HG02885 (cell line): ENCODE measurements at regions not wholly inside any gene's neighbourhood (a gene's known extent, or its start where the extent isn't known, plus 50 kb on each side); places are given as distances from the start of the nearest gene placed in this dataset.
"Not testable (repeated sequence)": the region's sequence is repeated elsewhere in the genome, so short reads cannot be mapped to it uniquely, and the experiment has no call there.

Experiments used
- ATAC-seq: cut with Tn5 transposase; IDR thresholded peaks from one replicate; pipeline ENCODE4 v1.9.1; 2021; ENCODE audit warnings: mild to moderate bottlenecking; ENCODE audit not compliant: unreplicated experiment, poor library complexity

- ATAC-seq = no peak
Measured at GRCh38 chr6:3959385-3959784, 110.2 kb downstream of the FAM50B start.

DNA sequence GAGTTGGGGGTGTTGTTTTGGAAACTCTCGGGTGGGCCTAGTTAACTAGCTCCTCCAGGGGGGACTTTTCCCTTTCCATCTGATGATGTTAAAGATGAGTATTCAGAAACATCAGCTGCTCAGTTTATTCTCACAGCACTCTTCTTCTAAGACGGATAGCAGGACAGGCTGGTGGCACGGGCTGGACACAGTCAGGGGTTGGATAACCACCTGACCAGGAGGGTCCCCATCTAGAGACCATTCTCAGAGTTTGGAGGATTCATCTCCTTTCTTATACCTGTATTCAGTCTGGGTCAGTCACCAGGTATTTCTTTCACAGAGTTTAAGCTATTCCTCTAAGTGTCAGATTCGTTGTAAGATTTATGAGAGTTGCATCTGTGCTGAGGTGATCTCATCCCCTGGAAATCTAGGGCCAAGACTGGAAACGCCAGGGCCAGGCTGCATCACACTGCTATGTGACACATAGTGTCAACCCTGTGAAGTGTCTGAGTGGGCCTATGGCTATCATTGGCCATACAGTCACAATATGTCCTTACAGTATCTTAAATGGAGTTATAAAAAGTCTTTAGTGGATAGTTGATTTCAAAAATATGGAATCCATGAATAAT is 111.7 kb downstream of the FAM50B start:
- no peak for ATAC-seq

GRCh38 chr6:3961581-3962215 is 112.5 kb downstream of the FAM50B start:
- no peak for ATAC-seq

GRCh38 chr6:3962291-3963280 is 113.4 kb downstream of the FAM50B start:
- ATAC-seq = no peak

DNA sequence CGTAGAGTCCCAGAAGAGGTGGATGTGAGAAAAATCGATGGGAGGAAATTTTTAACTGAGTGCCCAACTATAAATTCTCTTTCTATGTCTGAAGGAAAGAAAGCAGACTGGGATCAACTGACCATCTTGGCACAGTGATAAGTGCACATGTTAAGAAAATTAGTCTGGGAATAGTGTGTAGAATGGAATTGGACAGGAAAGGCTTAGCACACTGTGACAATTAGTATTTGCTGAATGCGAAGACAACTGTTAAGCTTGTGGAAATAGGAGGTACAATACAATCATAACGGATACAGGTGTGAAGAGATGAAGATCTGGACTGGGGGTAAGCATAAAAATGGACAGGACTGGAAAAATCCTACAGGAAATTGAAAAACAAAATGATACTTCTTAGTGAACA is 114.3 kb downstream of the FAM50B start:
- no peak for ATAC-seq

DNA sequence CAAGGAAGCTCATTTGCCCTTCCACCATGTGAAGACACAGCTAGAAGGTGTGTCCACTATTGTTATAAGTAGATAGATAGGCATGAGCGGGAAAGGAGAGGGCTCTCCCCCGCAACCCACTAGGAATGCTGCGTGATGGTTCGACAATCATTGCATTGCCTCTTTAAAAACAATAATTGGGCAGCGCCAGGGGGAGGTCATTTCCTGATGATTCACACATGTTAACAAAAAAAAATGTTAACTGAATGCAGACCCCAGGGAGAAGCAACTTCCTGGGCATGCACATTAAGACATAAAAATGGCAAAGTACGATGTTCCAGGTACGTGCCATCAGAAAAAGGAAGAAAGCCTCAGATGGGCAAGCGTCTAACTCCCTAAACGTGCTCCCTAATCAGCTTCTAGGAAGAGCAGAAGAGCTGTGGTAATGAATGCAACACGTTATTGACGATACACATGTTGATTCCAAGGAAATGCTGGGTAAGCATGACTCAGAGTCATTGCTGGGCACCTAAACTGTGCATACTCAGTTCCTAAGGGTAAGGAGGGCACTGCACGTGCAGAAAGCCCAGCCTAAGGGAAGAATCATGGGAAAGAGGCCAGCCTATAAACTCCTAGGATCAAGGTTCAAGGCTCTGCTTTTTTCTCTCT is 113.7 kb downstream of the FAM217A start:
- no peak for ATAC-seq

- ATAC-seq = no peak
Measured at GRCh38 chr6:3966426-3966825, 112.5 kb downstream of the FAM217A start.

- ATAC-seq = no peak
Measured at GRCh38 chr6:3970097-3970496, 108.8 kb downstream of the FAM217A start.

- not testable (repeated sequence) for ATAC-seq
Measured at GRCh38 chr6:3973152-3973551, 105.8 kb downstream of the FAM217A start.

- peak; percentile 81 for ATAC-seq
Measured at GRCh38 chr6:3977875-3978711, 100.8 kb downstream of the FAM217A start.

DNA sequence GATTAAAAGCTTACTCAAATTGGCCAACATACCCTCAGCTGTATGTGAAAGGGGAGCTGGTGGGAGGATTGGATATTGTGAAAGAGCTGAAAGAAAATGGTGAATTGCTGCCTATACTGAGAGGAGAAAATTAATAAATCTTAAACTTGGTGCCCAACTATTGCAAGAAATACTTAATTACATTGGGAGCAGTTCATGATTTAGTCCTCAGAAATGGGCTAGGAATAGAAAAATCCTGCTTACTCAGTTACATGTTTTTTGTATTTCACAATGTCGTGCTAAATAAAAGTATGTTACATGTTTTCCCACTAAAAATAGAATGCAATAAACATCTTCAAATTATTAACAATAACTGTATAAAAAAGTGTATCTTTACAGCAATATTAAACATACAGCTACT is 100.0 kb downstream of the FAM217A start:
- not testable (repeated sequence) for ATAC-seq

DNA sequence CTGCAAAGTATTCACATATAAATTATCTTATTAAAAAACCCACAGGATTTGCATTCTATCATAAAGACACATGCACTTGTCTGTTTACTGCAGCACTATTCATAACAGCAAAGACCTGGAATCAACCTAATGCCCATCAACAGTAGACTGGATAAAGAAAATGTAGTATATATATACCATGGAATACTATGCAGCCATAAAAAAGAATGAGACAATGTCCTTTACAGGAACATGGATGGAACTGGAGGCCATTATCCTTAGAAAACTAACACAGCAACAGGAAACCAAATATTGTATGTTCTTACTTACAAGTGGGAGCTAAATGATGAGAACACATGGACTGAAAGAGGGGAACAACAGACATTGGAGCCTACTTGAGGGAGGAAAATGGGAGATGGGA is 97.0 kb downstream of the FAM217A start:
- ATAC-seq = no peak

DNA sequence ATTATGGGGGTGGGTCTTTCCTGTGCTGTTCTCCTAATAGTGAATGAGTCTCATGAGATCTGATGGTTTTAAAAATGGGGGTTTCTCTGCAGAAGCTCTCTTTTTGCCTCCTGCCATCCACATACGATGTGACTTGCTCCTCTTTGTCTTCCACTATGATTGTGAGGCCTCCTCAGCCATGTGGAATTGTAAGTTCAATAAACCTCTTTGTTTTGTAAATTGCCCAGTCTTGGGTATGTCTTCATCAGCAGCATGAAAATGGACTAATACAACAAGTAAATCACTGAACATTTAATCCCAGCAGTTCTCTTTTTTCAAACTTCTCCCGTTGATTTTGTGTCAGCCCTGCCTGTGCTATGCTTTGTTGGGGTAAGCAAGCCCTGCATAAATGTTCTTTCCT is 95.2 kb downstream of the FAM217A start:
- no peak for ATAC-seq

GRCh38 chr6:3984494-3984893 is 94.4 kb downstream of the FAM217A start:
- ATAC-seq = no peak

- no peak for ATAC-seq
Measured at GRCh38 chr6:3986241-3986640, 92.7 kb downstream of the FAM217A start.

- no peak for ATAC-seq
Measured at GRCh38 chr6:3987053-3987452, 91.9 kb downstream of the FAM217A start.

DNA sequence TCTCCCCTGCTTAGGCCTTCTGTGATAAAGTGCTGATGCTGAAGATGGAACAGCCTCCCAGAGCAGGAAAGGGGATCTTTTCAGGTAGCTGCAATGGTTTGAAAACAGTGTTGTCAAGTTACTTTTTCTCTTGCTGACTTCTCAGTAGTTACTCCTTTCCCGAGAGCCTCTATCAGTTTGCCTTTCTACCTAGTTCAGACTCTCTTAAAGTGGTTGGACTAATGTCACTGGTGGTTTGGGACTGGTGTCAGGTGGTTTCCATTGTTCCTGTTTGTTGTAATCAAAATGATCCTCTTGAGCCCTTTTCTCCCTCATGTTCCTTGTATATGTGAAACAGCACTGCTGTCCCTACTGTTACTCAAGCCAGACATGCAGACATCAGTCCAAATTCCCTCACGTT is 91.4 kb downstream of the FAM217A start:
- no peak for ATAC-seq

DNA sequence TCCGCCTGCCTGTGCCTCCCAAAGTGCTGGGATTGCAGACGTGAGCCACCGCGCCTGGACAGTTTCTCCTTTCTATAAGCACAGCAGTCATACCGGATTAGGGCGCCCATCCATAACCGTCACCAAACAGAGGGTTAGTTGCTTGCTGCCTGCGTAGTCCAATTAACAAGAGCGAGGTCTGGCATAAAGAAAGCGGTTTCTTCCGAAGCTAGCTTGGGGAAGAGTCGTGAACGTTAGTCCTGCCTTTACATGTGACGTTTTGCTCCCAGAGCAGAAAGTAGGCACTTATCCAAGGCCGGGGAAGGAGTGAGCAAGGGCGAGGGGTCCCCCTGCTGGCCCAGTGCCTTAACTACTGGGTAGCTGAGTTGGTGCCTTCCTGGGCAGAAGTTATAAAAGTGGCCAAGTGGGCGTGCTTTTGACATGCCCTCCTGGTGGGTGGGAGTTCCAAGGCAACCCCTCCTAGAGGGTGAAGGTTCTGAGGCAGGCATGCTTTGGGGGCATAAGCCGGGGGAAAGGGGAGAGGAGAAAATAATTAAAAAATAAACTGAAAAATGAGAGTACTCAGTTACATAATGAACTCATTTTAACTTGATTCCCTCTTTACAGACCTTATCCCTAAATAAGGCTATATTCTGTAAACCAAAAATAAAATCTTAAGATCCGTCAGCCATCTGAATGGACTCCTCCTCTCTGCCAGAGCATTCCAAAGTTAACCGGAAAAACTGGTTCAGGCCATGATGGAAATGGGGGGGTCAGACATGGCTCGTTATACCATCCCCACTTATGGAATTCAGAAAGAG is 88.0 kb downstream of the FAM217A start:
- ATAC-seq = peak; percentile 82

- no peak for ATAC-seq
Measured at GRCh38 chr6:3991941-3992340, 87.0 kb downstream of the FAM217A start.
